Trophoblast cell (in vitro differentiated cells and primary cell): ENCODE measurements at regions not wholly inside any gene's neighbourhood (a gene's known extent, or its start where the extent isn't known, plus 50 kb on each side); places are given as distances from the start of the nearest gene placed in this dataset.

ENCODE experiments used
- DNase-seq, 2 donors: peaks; one replicate each; pipeline ENCODE4 v3.0.0-alpha.2; 2016
- H2AFZ ChIP-seq: 2 replicates; pipeline ENCODE4 v1.6.1; 2013; ENCODE audit warnings: low read length, moderate library complexity, mild to moderate bottlenecking; ENCODE audit not compliant: insufficient read depth, poor library complexity
- H2AK5ac ChIP-seq: 2 replicates; pipeline ENCODE4 v1.6.1; 2013; ENCODE audit warnings: mild to moderate bottlenecking, low read length
- H2BK120ac ChIP-seq: 2 replicates; pipeline ENCODE4 v1.6.1; 2013; ENCODE audit warnings: low read length, mild to moderate bottlenecking, moderate library complexity; ENCODE audit not compliant: insufficient read depth, poor library complexity
- H2BK12ac ChIP-seq: 2 replicates; pipeline ENCODE4 v1.6.1; 2013; ENCODE audit warnings: mild to moderate bottlenecking, low read length, moderate library complexity
- H2BK5ac ChIP-seq: 2 replicates; pipeline ENCODE4 v1.6.1; 2013; ENCODE audit warnings: low read length, low read depth, moderate library complexity, mild to moderate bottlenecking; ENCODE audit not compliant: poor library complexity
- H3K14ac ChIP-seq: 2 replicates; pipeline ENCODE4 v1.6.1; 2013; ENCODE audit warnings: mild to moderate bottlenecking, low read length
- H3K18ac ChIP-seq: 2 replicates; pipeline ENCODE4 v1.6.1; 2013; ENCODE audit warnings: mild to moderate bottlenecking, low read length
- H3K23ac ChIP-seq: 2 replicates; pipeline ENCODE4 v1.6.1; 2013; ENCODE audit warnings: low read length
- H3K27ac ChIP-seq: 2 replicates; pipeline ENCODE4 v1.5.1; 2013; ENCODE audit warnings: low read depth, mild to moderate bottlenecking, inconsistent platforms, low read length, moderate library complexity
- H3K27me3 ChIP-seq: 2 replicates; pipeline ENCODE4 v1.6.1; 2013; ENCODE audit warnings: inconsistent platforms, mild to moderate bottlenecking, low read length, moderate library complexity; ENCODE audit not compliant: insufficient read depth
- H3K36me3 ChIP-seq, 2 experiments: 1 replicate in 1 of 2; 2 replicates in 1 of 2; pipeline ENCODE4 v1.6.1; 2013; ENCODE audit warnings: low read length in 2 of 2, mild to moderate bottlenecking in 2 of 2, moderate library complexity in 1 of 2; ENCODE audit not compliant: insufficient read depth in 2 of 2, control insufficient read depth in 1 of 2
- H3K4ac ChIP-seq: 2 replicates; pipeline ENCODE4 v1.6.1; 2013; ENCODE audit warnings: low read depth, mild to moderate bottlenecking, low read length, moderate library complexity
- H3K4me1 ChIP-seq, 2 experiments: 1 replicate in 1 of 2; 2 replicates in 1 of 2; pipeline ENCODE4 v1.6.1; 2013; ENCODE audit warnings: low read length in 2 of 2, mild to moderate bottlenecking in 2 of 2, moderate library complexity in 1 of 2; ENCODE audit not compliant: insufficient read depth in 2 of 2, control insufficient read depth in 1 of 2
- H3K4me2 ChIP-seq: 2 replicates; pipeline ENCODE4 v1.6.1; 2013; ENCODE audit warnings: inconsistent platforms, mild to moderate bottlenecking, low read length, moderate library complexity
- H3K4me3 ChIP-seq: 2 replicates; pipeline ENCODE4 v1.5.1; 2013; ENCODE audit warnings: mild to moderate bottlenecking, low read depth, low read length, inconsistent platforms
- H3K79me1 ChIP-seq: one replicate; pipeline ENCODE4 v1.6.1; 2013; ENCODE audit warnings: low read length
- H3K79me2 ChIP-seq: 2 replicates; pipeline ENCODE4 v1.6.1; 2013; ENCODE audit warnings: low read length, mild to moderate bottlenecking; ENCODE audit not compliant: control insufficient read depth, insufficient read depth, poor library complexity
- H3K9ac ChIP-seq: 2 replicates; pipeline ENCODE4 v1.6.1; 2013; ENCODE audit warnings: mild to moderate bottlenecking, low read length
- H3K9me3 ChIP-seq: 2 replicates; pipeline ENCODE4 v1.6.1; 2013; ENCODE audit warnings: low read depth, mild to moderate bottlenecking, control low read depth, inconsistent platforms, low read length; ENCODE audit not compliant: insufficient read depth
- H4K12ac ChIP-seq: 2 replicates; pipeline ENCODE4 v1.6.1; 2013; ENCODE audit warnings: low read depth, mild to moderate bottlenecking, low read length, moderate library complexity
- H4K8ac ChIP-seq: 2 replicates; pipeline ENCODE4 v1.6.1; 2013; ENCODE audit warnings: low read depth, mild to moderate bottlenecking, low read length, moderate library complexity
- H4K91ac ChIP-seq: one replicate; pipeline ENCODE4 v1.6.1; 2013; ENCODE audit warnings: low read depth, mild to moderate bottlenecking, low read length, moderate library complexity
- WGBS: extraction: QIAGEN DNeasy Blood & Tissue Kit; methylation state at CpG from one replicate; pipeline ENCODE4 v1.1.7; 2013; ENCODE audit warnings: missing lambda C conversion rate; ENCODE audit not compliant: insufficient read length, insufficient coverage; ENCODE audit errors: extremely low coverage; 5-methylcytosine and 5-hydroxymethylcytosine counted together

GRCh38 chr12:102659200-102659911 is 179.0 kb upstream of the IGF1 start:
- no peaks in the 10 kb centered on the region for H3K79me1 ChIP-seq
- H3K9ac ChIP-seq: no peak overlapping the region
- H4K12ac ChIP-seq: no peak overlapping the region
- H4K8ac ChIP-seq: no peak overlapping the region
- no peak overlapping the region for H3K4me2 ChIP-seq
- no peak overlapping the region for H2AK5ac ChIP-seq
- H2AFZ ChIP-seq: no peak overlapping the region
- H3K4me1 ChIP-seq: no peaks in the 10 kb centered on the region
- H3K27me3 ChIP-seq: no peaks in the 10 kb centered on the region
- H3K18ac ChIP-seq: no peak overlapping the region
- H3K79me2 ChIP-seq: no peaks in the 10 kb centered on the region
- peak overlapping the region; percentile 12 for H3K23ac ChIP-seq
- no peak overlapping the region for H2BK5ac ChIP-seq
- no peak overlapping the region for H4K91ac ChIP-seq
- no peak overlapping the region for H3K27ac ChIP-seq
- H3K4me3 ChIP-seq: no peak overlapping the region
- DNase-seq: no peak
- no peak overlapping the region for H2BK120ac ChIP-seq
- H2BK12ac ChIP-seq: no peak overlapping the region
- peaks cover 6% of the 10 kb centered on the region for H3K9me3 ChIP-seq
- H3K4ac ChIP-seq: no peak overlapping the region
- WGBS: no CpG with 5 or more reads among the region's 4 CpGs
- no peak overlapping the region for H3K14ac ChIP-seq
- peaks cover 0 to 2% of the 10 kb centered on the region in 2 experiments for H3K36me3 ChIP-seq

DNA sequence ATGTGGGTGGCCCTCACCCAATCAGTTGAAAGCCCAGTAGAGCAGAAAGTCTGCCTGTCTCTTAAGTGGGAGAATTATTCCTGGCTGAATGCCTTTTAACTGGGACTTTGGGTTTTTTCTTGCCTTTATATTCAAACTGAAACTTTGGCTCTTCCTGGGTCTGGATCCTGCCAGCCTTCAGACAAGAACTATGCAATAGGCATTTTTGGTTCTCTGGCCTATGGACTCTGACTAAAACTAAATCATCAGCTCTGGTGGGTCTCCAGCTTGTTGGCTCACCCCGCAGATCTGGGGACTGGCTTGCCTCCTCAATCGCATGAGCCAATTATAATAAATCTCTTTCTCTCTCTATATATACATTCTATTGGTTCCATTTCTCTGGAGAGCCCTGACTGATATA is 173.0 kb upstream of the IGF1 start:
- H3K79me1 ChIP-seq: no peaks in the 10 kb centered on the region
- no peak overlapping the region for H3K23ac ChIP-seq
- no peak overlapping the region for H4K12ac ChIP-seq
- DNase-seq: no peak
- H3K4me1 ChIP-seq: no peaks in the 10 kb centered on the region
- no peak overlapping the region for H3K4ac ChIP-seq
- no CpG with 5 or more reads among the region's 2 CpGs for WGBS
- no peak overlapping the region for H4K8ac ChIP-seq
- H3K9ac ChIP-seq: no peak overlapping the region
- H3K4me2 ChIP-seq: no peak overlapping the region
- H3K36me3 ChIP-seq: peaks cover 0 to 2% of the 10 kb centered on the region in 2 experiments
- H3K79me2 ChIP-seq: no peaks in the 10 kb centered on the region
- H2BK120ac ChIP-seq: no peak overlapping the region
- no peaks in the 10 kb centered on the region for H3K27me3 ChIP-seq
- H2BK5ac ChIP-seq: no peak overlapping the region
- no peak overlapping the region for H3K27ac ChIP-seq
- H3K4me3 ChIP-seq: no peak overlapping the region
- H3K9me3 ChIP-seq: peaks cover 6% of the 10 kb centered on the region
- H3K18ac ChIP-seq: no peak overlapping the region
- H2AFZ ChIP-seq: no peak overlapping the region
- no peak overlapping the region for H2BK12ac ChIP-seq
- no peak overlapping the region for H2AK5ac ChIP-seq
- no peak overlapping the region for H3K14ac ChIP-seq
- no peak overlapping the region for H4K91ac ChIP-seq

DNA sequence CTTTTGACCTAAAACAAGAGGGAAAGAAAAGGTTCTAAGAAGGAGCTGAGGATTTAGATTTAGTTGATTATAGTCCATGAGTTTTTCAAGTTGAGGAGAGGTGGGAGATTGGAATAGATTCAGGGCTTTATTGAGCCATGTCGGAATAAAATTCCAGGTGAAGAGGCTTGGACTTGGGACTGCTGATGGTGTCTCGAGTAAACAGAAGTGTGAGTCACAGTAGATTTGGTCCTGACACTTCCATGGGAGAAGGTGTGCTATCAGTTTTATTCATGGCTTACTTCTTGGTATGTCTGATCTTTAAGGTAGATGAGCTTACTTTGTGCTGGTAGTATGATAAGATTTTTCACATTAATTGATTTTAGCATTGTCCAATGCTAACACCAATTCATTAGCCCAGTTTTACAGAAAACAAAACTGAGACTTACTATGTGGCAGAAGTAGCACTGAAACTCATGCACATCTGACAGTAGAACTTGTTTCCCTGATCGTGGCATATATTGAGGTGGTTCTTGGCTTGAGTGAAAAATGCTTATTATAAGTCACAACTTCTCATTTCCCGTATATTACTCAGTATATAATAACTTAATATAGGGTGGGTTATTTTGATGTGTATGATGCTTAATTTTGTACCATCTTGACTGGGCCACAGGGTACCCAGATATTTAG is 172.4 kb upstream of the IGF1 start:
- WGBS: no CpG with 5 or more reads among the region's 4 CpGs
- H3K79me1 ChIP-seq: no peaks in the 10 kb centered on the region
- no peak overlapping the region for H4K12ac ChIP-seq

GRCh38 chr12:102645968-102646367 is 165.6 kb upstream of the IGF1 start:
- H2BK12ac ChIP-seq: no peak overlapping the region
- no peak overlapping the region for H3K23ac ChIP-seq
- H2AK5ac ChIP-seq: no peak overlapping the region
- H3K4me3 ChIP-seq: no peak overlapping the region
- H3K4me2 ChIP-seq: no peak overlapping the region
- no peak overlapping the region for H3K14ac ChIP-seq
- H3K4ac ChIP-seq: no peak overlapping the region
- no peak for DNase-seq
- WGBS: no CpG with 5 or more reads among the region's 1 CpG
- H4K91ac ChIP-seq: no peak overlapping the region
- H4K12ac ChIP-seq: no peak overlapping the region
- no peak overlapping the region for H4K8ac ChIP-seq
- no peaks in the 10 kb centered on the region for H3K4me1 ChIP-seq
- H3K9me3 ChIP-seq: no peaks in the 10 kb centered on the region
- H3K27me3 ChIP-seq: no peaks in the 10 kb centered on the region
- no peak overlapping the region for H3K18ac ChIP-seq
- no peaks in the 10 kb centered on the region for H3K36me3 ChIP-seq
- H3K79me1 ChIP-seq: no peaks in the 10 kb centered on the region
- no peak overlapping the region for H3K9ac ChIP-seq
- H3K79me2 ChIP-seq: no peaks in the 10 kb centered on the region
- no peak overlapping the region for H2BK5ac ChIP-seq
- no peak overlapping the region for H2BK120ac ChIP-seq
- no peak overlapping the region for H2AFZ ChIP-seq
- no peak overlapping the region for H3K27ac ChIP-seq

More for the DNA sequence above, 172.4 kb upstream of the IGF1 start:
- Histone ChIP-seq H3K9ac (no peak overlapping the region), H3K4me2 (no peak overlapping the region), H3K4ac (no peak overlapping the region), H3K4me1 (no peaks in the 10 kb centered on the region), H3K4me3 (no peak overlapping the region), H2BK12ac (no peak overlapping the region), H2AFZ (no peak overlapping the region), H3K27me3 (no peaks in the 10 kb centered on the region), H2BK5ac (no peak overlapping the region), H3K14ac (no peak overlapping the region), H3K18ac (no peak overlapping the region), H3K79me2 (no peaks in the 10 kb centered on the region), H2BK120ac (no peak overlapping the region), H3K23ac (no peak overlapping the region), H3K27ac (no peak overlapping the region), H4K8ac (no peak overlapping the region), H4K91ac (no peak overlapping the region), H2AK5ac (no peak overlapping the region), H3K9me3 (peaks cover 3% of the 10 kb centered on the region), H3K36me3 (no peaks in the 10 kb centered on the region)
- DNase-seq: no peak
